GM12865 (cell line): ENCODE measurements at regions not wholly inside any gene's neighbourhood (a gene's known extent, or its start where the extent isn't known, plus 50 kb on each side); places are given as distances from the start of the nearest gene placed in this dataset.
"Not testable (repeated sequence)": the region's sequence is repeated elsewhere in the genome, so short reads cannot be mapped to it uniquely, and the experiment has no call there.

ENCODE experiments used
- DNase-seq: peaks from one replicate; pipeline ENCODE4 v3.0.0; 2010; ENCODE audit warnings: low read depth
- H3K4me3 ChIP-seq: 2 replicates; pipeline ENCODE4 v1.5.1; 2011; ENCODE audit warnings: mild to moderate bottlenecking, low read depth, low read length, control low read depth
- TF ChIP-seq, protein P1 (sequence below): IDR thresholded peaks from 2 replicates; pipeline ENCODE4 v1.5.1; 2011; ENCODE audit warnings: low read length, control low read depth, low read depth, inconsistent platforms; ENCODE audit not compliant: insufficient read depth; ENCODE audit errors: missing control alignments

DNA sequence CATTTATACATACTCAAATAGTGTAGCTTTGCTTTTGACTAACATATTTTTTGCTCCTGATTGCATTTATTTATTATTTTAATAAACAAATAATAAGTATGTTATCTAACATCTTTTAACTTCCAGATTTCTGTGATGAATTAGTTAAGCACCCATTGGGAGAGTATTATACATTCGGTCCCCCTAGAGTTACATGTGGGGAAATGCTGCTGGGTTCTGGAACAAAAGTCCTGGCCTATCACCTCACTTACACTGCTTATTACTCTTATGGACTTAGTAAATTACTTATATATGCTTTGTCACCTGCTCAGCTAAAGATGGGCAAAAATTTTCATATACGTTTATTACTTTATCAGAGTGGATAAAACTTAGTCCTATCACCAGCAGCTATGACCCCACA is 1163.0 kb downstream of the FAM181B start:
- no peak for DNase-seq
- TF ChIP-seq, protein P1, sequence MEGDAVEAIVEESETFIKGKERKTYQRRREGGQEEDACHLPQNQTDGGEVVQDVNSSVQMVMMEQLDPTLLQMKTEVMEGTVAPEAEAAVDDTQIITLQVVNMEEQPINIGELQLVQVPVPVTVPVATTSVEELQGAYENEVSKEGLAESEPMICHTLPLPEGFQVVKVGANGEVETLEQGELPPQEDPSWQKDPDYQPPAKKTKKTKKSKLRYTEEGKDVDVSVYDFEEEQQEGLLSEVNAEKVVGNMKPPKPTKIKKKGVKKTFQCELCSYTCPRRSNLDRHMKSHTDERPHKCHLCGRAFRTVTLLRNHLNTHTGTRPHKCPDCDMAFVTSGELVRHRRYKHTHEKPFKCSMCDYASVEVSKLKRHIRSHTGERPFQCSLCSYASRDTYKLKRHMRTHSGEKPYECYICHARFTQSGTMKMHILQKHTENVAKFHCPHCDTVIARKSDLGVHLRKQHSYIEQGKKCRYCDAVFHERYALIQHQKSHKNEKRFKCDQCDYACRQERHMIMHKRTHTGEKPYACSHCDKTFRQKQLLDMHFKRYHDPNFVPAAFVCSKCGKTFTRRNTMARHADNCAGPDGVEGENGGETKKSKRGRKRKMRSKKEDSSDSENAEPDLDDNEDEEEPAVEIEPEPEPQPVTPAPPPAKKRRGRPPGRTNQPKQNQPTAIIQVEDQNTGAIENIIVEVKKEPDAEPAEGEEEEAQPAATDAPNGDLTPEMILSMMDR: no peak
- H3K4me3 ChIP-seq: no peak overlapping the region

DNA sequence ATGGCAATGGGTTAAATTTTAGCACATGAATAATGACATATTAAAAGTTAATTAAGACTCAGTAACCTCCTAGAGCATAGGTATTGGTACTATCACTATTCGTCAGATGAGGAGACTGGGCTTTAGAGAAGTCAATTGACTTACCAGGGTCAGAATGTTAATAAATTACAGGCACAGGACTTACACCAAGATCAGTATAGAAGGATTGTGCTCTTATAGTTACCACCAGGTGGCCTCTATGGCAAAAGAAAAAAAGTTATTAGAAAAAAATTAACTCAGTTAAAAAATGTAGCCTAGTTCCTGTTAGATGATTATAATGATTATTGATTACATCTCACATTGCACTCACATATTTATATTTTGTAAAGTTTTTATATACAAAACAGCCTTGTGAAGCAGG is 1163.7 kb downstream of the FAM181B start:
- TF ChIP-seq, protein P1: no peak

DNA sequence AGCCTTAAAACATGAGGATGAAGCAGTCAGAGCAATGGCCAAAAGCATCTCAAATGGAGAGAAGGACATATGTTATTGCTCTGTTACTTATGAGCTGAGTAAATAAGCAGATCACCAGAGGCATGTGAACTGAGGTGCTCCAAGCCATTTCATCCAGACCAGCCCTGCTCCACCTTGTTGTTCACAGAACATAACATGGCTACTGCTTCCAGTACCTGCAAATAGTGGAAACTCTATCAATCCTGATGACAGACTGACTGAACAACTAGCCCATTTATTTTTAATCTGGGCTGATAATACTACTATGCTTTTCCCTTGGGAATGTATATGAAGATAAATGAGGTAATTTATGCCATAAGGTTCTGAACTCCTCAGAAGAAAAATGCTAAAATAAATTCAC is 1164.7 kb downstream of the FAM181B start:
- TF ChIP-seq, protein P1: no peak
- no peak overlapping the region for H3K4me3 ChIP-seq
- DNase-seq: no peak

More for the DNA sequence above, 1163.7 kb downstream of the FAM181B start:
- no peak overlapping the region for H3K4me3 ChIP-seq
- DNase-seq: no peak

DNA sequence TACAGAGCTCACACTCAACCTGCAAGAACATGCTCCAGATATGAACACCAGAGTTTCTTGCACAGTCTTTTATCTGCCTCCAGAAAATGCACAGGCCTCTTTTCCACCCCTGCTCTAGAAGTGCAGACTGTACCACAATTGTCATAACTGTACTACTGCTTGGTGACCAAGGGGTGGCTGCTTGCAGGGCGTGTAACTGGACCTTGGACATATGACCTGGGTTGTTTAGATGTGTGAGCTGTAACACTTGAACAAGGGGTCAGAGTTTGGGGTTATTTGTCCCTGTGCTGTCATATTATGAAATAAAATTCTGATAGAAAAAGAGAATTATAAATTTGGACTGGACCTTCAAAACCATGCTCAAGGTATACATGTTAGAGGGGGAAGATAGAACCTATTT is 1185.5 kb downstream of the FAM181B start:
- TF ChIP-seq, protein P1: no peak
- DNase-seq: no peak
- no peak overlapping the region for H3K4me3 ChIP-seq

DNA sequence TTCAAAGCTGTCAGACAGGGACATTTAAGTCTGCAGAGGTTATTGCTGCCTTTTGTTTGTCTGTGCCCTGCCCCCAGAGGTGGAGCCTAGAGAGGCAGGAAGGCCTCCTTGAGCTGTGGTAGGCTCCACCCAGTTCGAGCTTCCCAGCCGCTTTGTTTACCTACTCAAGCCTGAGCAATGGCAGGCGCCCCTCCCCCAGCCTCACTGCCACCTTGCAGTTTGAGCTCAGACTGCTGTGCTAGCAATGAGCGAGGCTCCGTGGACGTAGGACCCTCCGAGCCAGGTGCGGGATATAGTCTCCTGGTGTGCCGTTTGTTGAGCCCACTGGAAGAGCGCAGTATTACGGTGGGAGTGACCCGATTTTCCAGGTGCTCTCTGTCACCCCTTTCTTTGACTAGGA is 1193.9 kb downstream of the FAM181B start:
- H3K4me3 ChIP-seq, DNase-seq: not testable (repeated sequence)

DNA sequence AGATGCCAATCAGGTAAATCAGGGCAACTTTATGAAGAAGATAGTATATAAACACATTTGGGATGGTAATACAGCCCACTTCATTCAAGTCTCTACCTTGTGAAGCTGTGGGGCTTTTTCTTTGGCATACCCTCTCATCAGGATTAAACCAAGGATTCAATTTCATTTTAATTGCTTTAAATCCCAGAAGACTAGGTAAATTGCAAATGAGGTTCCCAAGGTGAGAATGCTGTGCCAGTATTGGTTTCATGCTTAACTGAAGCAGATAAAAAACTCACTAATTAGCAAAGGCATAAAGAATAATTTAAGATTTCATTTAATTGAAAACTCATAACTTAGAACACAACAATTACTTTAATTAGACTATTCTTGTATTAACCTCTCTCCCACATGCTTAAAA is 1218.1 kb downstream of the FAM181B start:
- no peak for DNase-seq
- H3K4me3 ChIP-seq: no peak overlapping the region
- TF ChIP-seq, protein P1: no peak

DNA sequence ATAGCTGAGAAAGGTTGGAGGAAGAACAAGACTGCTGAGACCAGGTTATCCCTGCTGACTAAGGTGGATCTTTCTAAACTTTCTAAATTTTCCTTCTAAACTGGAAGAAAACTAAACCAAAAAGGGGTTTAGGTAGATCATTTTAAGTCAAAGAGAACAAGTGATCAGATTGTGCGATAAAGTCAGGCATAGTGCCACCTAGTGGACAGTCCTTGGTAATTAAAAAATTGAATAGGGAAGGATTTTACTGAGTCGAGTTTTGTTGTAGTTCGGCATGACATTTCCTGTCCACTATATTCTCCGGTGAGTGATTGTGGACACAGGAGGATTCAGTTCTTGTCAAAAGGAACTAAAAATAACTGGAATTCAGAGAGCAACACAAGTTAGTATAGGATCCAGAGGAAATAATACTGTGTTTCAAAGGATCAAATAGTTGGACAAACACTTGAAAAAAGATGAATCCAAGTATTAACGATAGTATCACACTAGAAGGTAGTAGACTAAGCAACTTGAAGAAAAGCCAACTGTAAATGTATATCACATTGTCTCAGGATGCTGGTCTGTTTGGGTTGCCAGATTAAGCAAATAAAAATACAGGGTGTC is 1236.4 kb downstream of the FAM181B start:
- no peak overlapping the region for H3K4me3 ChIP-seq
- DNase-seq: peak; percentile 48
- TF ChIP-seq, protein P1: peak; percentile 57
